Keratinocyte (primary cell): ENCODE measurements at regions not wholly inside any gene's neighbourhood (a gene's known extent, or its start where the extent isn't known, plus 50 kb on each side); places are given as distances from the start of the nearest gene placed in this dataset.

Source experiments
- DNase-seq: peaks from one replicate; pipeline ENCODE4 v3.0.0-alpha.2; 2011; ENCODE audit warnings: low read depth, missing footprints, low spot score
- FAIRE-seq: peaks from 2 replicates; lab custom pipeline; 2011; peaks lifted over from hg19 to GRCh38; lab: Jason Lieb, UNC
- H2AFZ ChIP-seq: 2 replicates; pipeline ENCODE4 v1.6.0; 2012; ENCODE audit warnings: low read length, control low read depth, inconsistent platforms; ENCODE audit not compliant: control insufficient read depth
- H3K27ac ChIP-seq: 2 replicates; pipeline ENCODE4 v1.5.1; 2011; ENCODE audit warnings: low read length; ENCODE audit not compliant: control insufficient read depth, insufficient read depth
- H3K27me3 ChIP-seq: 3 replicates; pipeline ENCODE4 v1.6.0; 2011; ENCODE audit warnings: low read length; ENCODE audit not compliant: control insufficient read depth, insufficient read depth; ENCODE audit errors: extremely low read depth
- H3K36me3 ChIP-seq, 2 experiments: 2 replicates in 1 of 2; 3 replicates in 1 of 2; pipeline ENCODE4 v1.5.1; 2011; ENCODE audit warnings: low read length in 2 of 2, mild to moderate bottlenecking in 1 of 2; ENCODE audit not compliant: control insufficient read depth in 2 of 2, insufficient read depth in 2 of 2; ENCODE audit errors: extremely low read depth in 1 of 2
- H3K4me1 ChIP-seq: 3 replicates; pipeline ENCODE4 v1.5.1; 2011; ENCODE audit warnings: low read length; ENCODE audit not compliant: control insufficient read depth, insufficient read depth; ENCODE audit errors: extremely low read depth
- H3K4me2 ChIP-seq: 3 replicates; pipeline ENCODE4 v1.6.0; 2011; ENCODE audit warnings: low read depth, low read length; ENCODE audit not compliant: control insufficient read depth, insufficient read depth; ENCODE audit errors: extremely low read depth
- H3K4me3 ChIP-seq, 3 experiments: fragments of 200-600 bp in 1 of 3; sonication (generic) in 1 of 3; 2 replicates in 2 of 3; 3 replicates in 1 of 3; pipeline ENCODE4 v1.5.1; 2011 to 2016; ENCODE audit warnings: low read length in 3 of 3, mild to moderate bottlenecking in 3 of 3, control low read depth in 2 of 3, inconsistent platforms in 1 of 3, low read depth in 1 of 3, mixed read lengths in 1 of 3, mixed run types in 1 of 3, moderate library complexity in 1 of 3; ENCODE audit not compliant: control insufficient read depth in 2 of 3, insufficient read depth in 2 of 3; ENCODE audit errors: extremely low read depth in 1 of 3
- H3K79me2 ChIP-seq: 2 replicates; pipeline ENCODE4 v1.6.0; 2012; ENCODE audit warnings: low read length; ENCODE audit not compliant: control insufficient read depth, insufficient read depth
- H3K9ac ChIP-seq: 3 replicates; pipeline ENCODE4 v1.6.0; 2011; ENCODE audit warnings: low read length; ENCODE audit not compliant: control insufficient read depth, insufficient read depth; ENCODE audit errors: extremely low read depth
- H3K9me1 ChIP-seq: 3 replicates; pipeline ENCODE4 v1.6.0; 2011; ENCODE audit warnings: low read length; ENCODE audit not compliant: control insufficient read depth, insufficient read depth; ENCODE audit errors: extremely low read depth
- H3K9me3 ChIP-seq: 2 replicates; pipeline ENCODE4 v1.5.1; 2012; ENCODE audit warnings: low read depth, low read length; ENCODE audit not compliant: control insufficient read depth
- H4K20me1 ChIP-seq: 3 replicates; pipeline ENCODE4 v1.6.0; 2011; ENCODE audit warnings: low read length; ENCODE audit not compliant: control insufficient read depth, insufficient read depth; ENCODE audit errors: extremely low read depth
- EZH2 ChIP-seq: IDR thresholded peaks from one replicate; pipeline ENCODE4 v1.6.1; 2012; ENCODE audit warnings: inconsistent platforms, mild to moderate bottlenecking, low read length, moderate library complexity
- dilution Hi-C: fragments of 300-500 bp; cut with MboI; formaldehyde crosslinking; loops from one replicate; pipeline ENCODE4 v1.7.0; 2020; ENCODE audit warnings: low sequenced_read_pairs; ENCODE audit not compliant: extremely low pct_ligation_motif_present
- TF ChIP-seq, protein P1 (sequence below), 3 experiments: IDR thresholded peaks in 1 of 3; conservative IDR thresholded peaks in 1 of 3; optimal IDR thresholded peaks in 1 of 3; 2 replicates in 2 of 3; 3 replicates in 1 of 3; pipeline versions ENCODE3 to v1.5.1; 2011; ENCODE audit warnings: low read length in 3 of 3, mild to moderate bottlenecking in 3 of 3, moderate library complexity in 2 of 3, control low read depth in 1 of 3, inconsistent platforms in 1 of 3; ENCODE audit not compliant: insufficient read depth in 2 of 3; ENCODE audit errors: extremely low read depth in 1 of 3

GRCh38 chr5:126363658-126364057, 59.6 kb upstream of the GRAMD2B start:
- TF ChIP-seq, protein P1, sequence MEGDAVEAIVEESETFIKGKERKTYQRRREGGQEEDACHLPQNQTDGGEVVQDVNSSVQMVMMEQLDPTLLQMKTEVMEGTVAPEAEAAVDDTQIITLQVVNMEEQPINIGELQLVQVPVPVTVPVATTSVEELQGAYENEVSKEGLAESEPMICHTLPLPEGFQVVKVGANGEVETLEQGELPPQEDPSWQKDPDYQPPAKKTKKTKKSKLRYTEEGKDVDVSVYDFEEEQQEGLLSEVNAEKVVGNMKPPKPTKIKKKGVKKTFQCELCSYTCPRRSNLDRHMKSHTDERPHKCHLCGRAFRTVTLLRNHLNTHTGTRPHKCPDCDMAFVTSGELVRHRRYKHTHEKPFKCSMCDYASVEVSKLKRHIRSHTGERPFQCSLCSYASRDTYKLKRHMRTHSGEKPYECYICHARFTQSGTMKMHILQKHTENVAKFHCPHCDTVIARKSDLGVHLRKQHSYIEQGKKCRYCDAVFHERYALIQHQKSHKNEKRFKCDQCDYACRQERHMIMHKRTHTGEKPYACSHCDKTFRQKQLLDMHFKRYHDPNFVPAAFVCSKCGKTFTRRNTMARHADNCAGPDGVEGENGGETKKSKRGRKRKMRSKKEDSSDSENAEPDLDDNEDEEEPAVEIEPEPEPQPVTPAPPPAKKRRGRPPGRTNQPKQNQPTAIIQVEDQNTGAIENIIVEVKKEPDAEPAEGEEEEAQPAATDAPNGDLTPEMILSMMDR (optimal IDR thresholded peaks at IDR 0.05 in 1 of 3, IDR thresholded peaks at IDR 0.05 in 1 of 3, conservative IDR thresholded peaks at IDR 0.05 in 1 of 3; ENCODE audit: extremely low read depth in 1 of 3, insufficient read depth in 2 of 3, low read length in 3 of 3): no peak
- no peak for TF ChIP-seq EZH2
- H4K20me1 ChIP-seq: no peaks in the 10 kb centered on the region
- no peaks in the 10 kb centered on the region for H3K27me3 ChIP-seq
- dilution Hi-C loops: no loop called here
- H3K9me1 ChIP-seq: no peaks in the 10 kb centered on the region
- no peak overlapping the region for H2AFZ ChIP-seq
- H3K4me2 ChIP-seq: no peak overlapping the region
- peaks cover 24% of the 10 kb centered on the region for H3K4me1 ChIP-seq
- DNase-seq: no peak
- no peaks in the 10 kb centered on the region for H3K9me3 ChIP-seq
- no peak overlapping the region for H3K27ac ChIP-seq
- no peak overlapping the region for H3K4me3 ChIP-seq
- no peaks in the 10 kb centered on the region for H3K79me2 ChIP-seq
- H3K36me3 ChIP-seq: no peaks in the 10 kb centered on the region
- FAIRE-seq: no peak
- no peak overlapping the region for H3K9ac ChIP-seq

DNA sequence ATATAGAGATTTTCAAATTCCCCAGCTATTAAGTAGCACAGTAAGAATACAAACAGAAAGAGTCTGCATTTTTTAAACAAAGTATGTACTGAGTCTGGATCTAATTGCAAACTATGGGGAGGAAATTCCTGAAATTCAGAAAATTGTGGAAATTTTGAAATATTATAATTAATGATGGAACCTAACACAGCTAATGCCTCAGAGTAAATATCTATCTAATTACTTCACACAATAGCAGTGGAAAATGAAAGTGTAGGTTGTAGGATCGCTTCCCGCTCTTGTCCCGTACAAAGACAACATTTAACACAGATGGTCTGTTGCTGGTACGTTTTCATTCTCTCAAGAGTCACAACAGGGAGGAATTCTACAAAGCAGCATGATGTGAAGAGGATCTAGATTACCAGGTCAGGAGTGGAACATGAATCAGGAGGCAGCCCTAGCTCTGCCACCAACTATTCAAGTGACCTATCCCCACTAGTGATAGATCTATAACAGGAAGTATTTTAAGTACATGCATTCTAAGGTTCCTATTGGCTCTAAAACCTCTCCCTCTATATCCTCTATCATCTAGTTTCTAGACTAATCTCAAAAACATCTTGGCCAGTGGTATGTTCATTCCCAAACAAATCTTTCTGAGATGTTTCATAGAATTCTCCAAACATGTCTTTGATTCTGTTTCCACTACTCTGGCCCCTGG, 58.9 kb upstream of the GRAMD2B start:
- Histone ChIP-seq H3K4me1 (peaks cover 28% of the 10 kb centered on the region), H3K9ac (no peak overlapping the region), H3K4me3 (no peak overlapping the region), H3K9me3 (no peaks in the 10 kb centered on the region), H4K20me1 (no peaks in the 10 kb centered on the region), H2AFZ (peak overlapping the region; percentile 24), H3K4me2 (no peak overlapping the region), H3K27me3 (no peaks in the 10 kb centered on the region), H3K79me2 (no peaks in the 10 kb centered on the region), H3K9me1 (no peaks in the 10 kb centered on the region), H3K27ac (no peak overlapping the region), H3K36me3 (no peaks in the 10 kb centered on the region)
- FAIRE-seq (peak; percentile 52), DNase-seq (no peak)
- dilution Hi-C loops: no loop called here
- TF ChIP-seq, protein P1 (optimal IDR thresholded peaks at IDR 0.05 in 1 of 3, IDR thresholded peaks at IDR 0.05 in 1 of 3, conservative IDR thresholded peaks at IDR 0.05 in 1 of 3; ENCODE audit: extremely low read depth in 1 of 3, insufficient read depth in 2 of 3, low read length in 3 of 3): no peak
- no peak for TF ChIP-seq EZH2
